ENCODE measurements at regions not wholly inside any gene's neighbourhood (a gene's known extent, or its start where the extent isn't known, plus 50 kb on each side); places are given as distances from the start of the nearest gene placed in this dataset.
"Not testable (repeated sequence)": the region's sequence is repeated elsewhere in the genome, so short reads cannot be mapped to it uniquely, and the experiment has no call there.

GRCh38 chr2:91603996-91604395, 2912.5 kb downstream of the RPIA start:
- H3K27me3 ChIP-seq (ENCODE audit: control insufficient read depth in 2 of 2, insufficient read depth in 2 of 2, low read length in 2 of 2); intact Hi-C loops (cut with micrococcal nuclease); H3K9me3 ChIP-seq (replicated peaks; ENCODE audit: control insufficient read depth, insufficient read depth, low read length); H3K27ac ChIP-seq (ENCODE audit: insufficient read depth, low read depth, low read length); BruUV-seq (replicated peaks); H3K4me3 ChIP-seq (replicated peaks in 1 of 3; ENCODE audit: insufficient read depth in 1 of 3, low read depth in 1 of 3, low read length in 3 of 3); POLR2A ChIA-PET; H3K9me1 ChIP-seq (replicated peaks; ENCODE audit: control insufficient read depth, extremely low read depth, insufficient read depth, low read length); H2AFZ ChIP-seq (ENCODE audit: low read depth, low read length); H3K9ac ChIP-seq (replicated peaks; ENCODE audit: extremely low read depth, insufficient read depth, low read length); H3K4me2 ChIP-seq (ENCODE audit: insufficient read depth, low read length); H3K4me1 ChIP-seq (ENCODE audit: control insufficient read depth, extremely low read depth, insufficient read depth, low read length); DNase-seq (ENCODE audit: low read depth, low spot score); dilution Hi-C loops (cut with MboI; ENCODE audit: extremely low pct_ligation_motif_present, low sequenced_read_pairs); H4K20me1 ChIP-seq (replicated peaks; ENCODE audit: control insufficient read depth, extremely low read depth, insufficient read depth, low read length); H3K36me3 ChIP-seq (ENCODE audit: control insufficient read depth in 2 of 2, extremely low read depth in 1 of 2, insufficient read depth in 2 of 2, low read length in 2 of 2); CTCF ChIA-PET; H3K79me2 ChIP-seq (ENCODE audit: control insufficient read depth, insufficient read depth, low read length); FAIRE-seq: not testable (repeated sequence)

- H4K20me1 ChIP-seq (replicated peaks; ENCODE audit: control insufficient read depth, extremely low read depth, insufficient read depth, low read length); H3K9me3 ChIP-seq (replicated peaks; ENCODE audit: control insufficient read depth, insufficient read depth, low read length); H3K36me3 ChIP-seq (ENCODE audit: control insufficient read depth in 2 of 2, extremely low read depth in 1 of 2, insufficient read depth in 2 of 2, low read length in 2 of 2); H3K27ac ChIP-seq (ENCODE audit: insufficient read depth, low read depth, low read length); H3K27me3 ChIP-seq (ENCODE audit: control insufficient read depth in 2 of 2, insufficient read depth in 2 of 2, low read length in 2 of 2); intact Hi-C loops (cut with micrococcal nuclease); BruUV-seq (replicated peaks); H3K4me2 ChIP-seq (ENCODE audit: insufficient read depth, low read length); H3K9ac ChIP-seq (replicated peaks; ENCODE audit: extremely low read depth, insufficient read depth, low read length); H3K79me2 ChIP-seq (ENCODE audit: control insufficient read depth, insufficient read depth, low read length); H2AFZ ChIP-seq (ENCODE audit: low read depth, low read length); POLR2A ChIA-PET; CTCF ChIA-PET; H3K9me1 ChIP-seq (replicated peaks; ENCODE audit: control insufficient read depth, extremely low read depth, insufficient read depth, low read length); DNase-seq (ENCODE audit: low read depth, low spot score); H3K4me3 ChIP-seq (replicated peaks in 1 of 3; ENCODE audit: insufficient read depth in 1 of 3, low read depth in 1 of 3, low read length in 3 of 3); H3K4me1 ChIP-seq (ENCODE audit: control insufficient read depth, extremely low read depth, insufficient read depth, low read length); dilution Hi-C loops (cut with MboI; ENCODE audit: extremely low pct_ligation_motif_present, low sequenced_read_pairs); FAIRE-seq: not testable (repeated sequence)
Observed at GRCh38 chr2:91604629-91605028, 2913.2 kb downstream of the RPIA start.

GRCh38 chr2:91623739-91624138, 2932.3 kb downstream of the RPIA start:
- dilution Hi-C loops (cut with MboI; ENCODE audit: extremely low pct_ligation_motif_present, low sequenced_read_pairs): not testable (repeated sequence)

GRCh38 chr2:91628471-91628870, 2937.0 kb downstream of the RPIA start:
- dilution Hi-C loops (cut with MboI; ENCODE audit: extremely low pct_ligation_motif_present, low sequenced_read_pairs); CTCF ChIA-PET: not testable (repeated sequence)
- FAIRE-seq: peak; percentile 63

More at GRCh38 chr2:91623739-91624138, 2932.3 kb downstream of the RPIA start:
- H3K9ac ChIP-seq (replicated peaks; ENCODE audit: extremely low read depth, insufficient read depth, low read length); H3K36me3 ChIP-seq (ENCODE audit: control insufficient read depth in 2 of 2, extremely low read depth in 1 of 2, insufficient read depth in 2 of 2, low read length in 2 of 2); H3K9me1 ChIP-seq (replicated peaks; ENCODE audit: control insufficient read depth, extremely low read depth, insufficient read depth, low read length); H4K20me1 ChIP-seq (replicated peaks; ENCODE audit: control insufficient read depth, extremely low read depth, insufficient read depth, low read length); H3K9me3 ChIP-seq (replicated peaks; ENCODE audit: control insufficient read depth, insufficient read depth, low read length); H3K79me2 ChIP-seq (ENCODE audit: control insufficient read depth, insufficient read depth, low read length); FAIRE-seq; H3K4me2 ChIP-seq (ENCODE audit: insufficient read depth, low read length); intact Hi-C loops (cut with micrococcal nuclease); H3K4me1 ChIP-seq (ENCODE audit: control insufficient read depth, extremely low read depth, insufficient read depth, low read length); POLR2A ChIA-PET; DNase-seq (ENCODE audit: low read depth, low spot score); H3K27ac ChIP-seq (ENCODE audit: insufficient read depth, low read depth, low read length); H3K4me3 ChIP-seq (replicated peaks in 1 of 3; ENCODE audit: insufficient read depth in 1 of 3, low read depth in 1 of 3, low read length in 3 of 3); H2AFZ ChIP-seq (ENCODE audit: low read depth, low read length); BruUV-seq (replicated peaks); H3K27me3 ChIP-seq (ENCODE audit: control insufficient read depth in 2 of 2, insufficient read depth in 2 of 2, low read length in 2 of 2); CTCF ChIA-PET: not testable (repeated sequence)

More at GRCh38 chr2:91628471-91628870, 2937.0 kb downstream of the RPIA start:
- H4K20me1 ChIP-seq (replicated peaks; ENCODE audit: control insufficient read depth, extremely low read depth, insufficient read depth, low read length); H3K9me3 ChIP-seq (replicated peaks; ENCODE audit: control insufficient read depth, insufficient read depth, low read length); POLR2A ChIA-PET; H3K9ac ChIP-seq (replicated peaks; ENCODE audit: extremely low read depth, insufficient read depth, low read length); H3K4me2 ChIP-seq (ENCODE audit: insufficient read depth, low read length); H3K79me2 ChIP-seq (ENCODE audit: control insufficient read depth, insufficient read depth, low read length); H3K9me1 ChIP-seq (replicated peaks; ENCODE audit: control insufficient read depth, extremely low read depth, insufficient read depth, low read length); H3K4me1 ChIP-seq (ENCODE audit: control insufficient read depth, extremely low read depth, insufficient read depth, low read length); DNase-seq (ENCODE audit: low read depth, low spot score); H2AFZ ChIP-seq (ENCODE audit: low read depth, low read length); H3K27me3 ChIP-seq (ENCODE audit: control insufficient read depth in 2 of 2, insufficient read depth in 2 of 2, low read length in 2 of 2); H3K27ac ChIP-seq (ENCODE audit: insufficient read depth, low read depth, low read length); H3K4me3 ChIP-seq (replicated peaks in 1 of 3; ENCODE audit: insufficient read depth in 1 of 3, low read depth in 1 of 3, low read length in 3 of 3); BruUV-seq (replicated peaks); intact Hi-C loops (cut with micrococcal nuclease); H3K36me3 ChIP-seq (ENCODE audit: control insufficient read depth in 2 of 2, extremely low read depth in 1 of 2, insufficient read depth in 2 of 2, low read length in 2 of 2): not testable (repeated sequence)

All from endothelial cell of umbilical vein (primary cell).